GM04504 (cell line): ENCODE measurements at regions not wholly inside any gene's neighbourhood (a gene's known extent, or its start where the extent isn't known, plus 50 kb on each side); places are given as distances from the start of the nearest gene placed in this dataset.

Experiments
- DNase-seq: peaks from one replicate; pipeline ENCODE4 v3.0.0-alpha.2; 2012; ENCODE audit warnings: low read depth

GRCh38 chr9:3049636-3050035 lies 205.7 kb upstream of the PUM3 start:
- no peak for DNase-seq

GRCh38 chr9:3047912-3048311 lies 204.0 kb upstream of the PUM3 start:
- no peak for DNase-seq

DNA sequence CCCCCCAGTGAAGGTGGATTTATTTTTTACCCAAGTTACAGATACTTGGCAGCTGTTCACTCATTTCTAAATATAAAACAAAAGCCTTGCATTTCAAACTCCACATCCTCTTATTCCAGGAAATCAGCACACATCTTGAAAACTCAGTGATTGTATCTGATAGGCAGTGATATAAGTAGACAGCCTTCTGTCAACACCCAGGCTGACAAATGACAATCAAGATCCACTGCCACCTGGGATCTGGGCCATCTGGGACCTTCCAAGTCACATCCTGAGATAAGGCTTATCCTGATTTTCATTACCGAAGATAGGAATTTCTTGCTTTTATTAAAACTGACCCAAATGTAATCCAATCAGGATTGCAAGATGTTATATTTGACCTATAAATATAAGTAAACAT lies 201.3 kb upstream of the PUM3 start:
- no peak for DNase-seq

GRCh38 chr9:3043369-3043768 lies 199.5 kb upstream of the PUM3 start:
- DNase-seq: no peak

DNA sequence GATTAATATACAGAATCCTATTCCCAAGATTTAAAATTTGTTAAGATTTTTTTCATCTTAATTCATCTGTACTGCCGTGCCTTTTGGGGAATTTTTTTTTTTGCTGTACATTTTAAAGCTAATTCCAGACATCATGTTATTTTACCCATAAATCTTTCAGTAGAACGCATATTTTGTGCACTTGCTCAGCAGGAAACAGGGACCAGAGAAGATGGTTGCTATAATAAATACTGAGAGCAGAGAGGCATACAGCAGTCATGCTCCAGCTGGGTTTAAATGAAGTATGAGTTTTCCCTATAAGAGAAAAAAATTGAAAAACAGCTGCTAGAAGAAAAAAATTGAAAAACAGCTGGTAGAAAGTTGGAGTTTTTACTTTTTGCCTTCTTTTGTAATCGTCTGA lies 196.9 kb upstream of the PUM3 start:
- no peak for DNase-seq

DNA sequence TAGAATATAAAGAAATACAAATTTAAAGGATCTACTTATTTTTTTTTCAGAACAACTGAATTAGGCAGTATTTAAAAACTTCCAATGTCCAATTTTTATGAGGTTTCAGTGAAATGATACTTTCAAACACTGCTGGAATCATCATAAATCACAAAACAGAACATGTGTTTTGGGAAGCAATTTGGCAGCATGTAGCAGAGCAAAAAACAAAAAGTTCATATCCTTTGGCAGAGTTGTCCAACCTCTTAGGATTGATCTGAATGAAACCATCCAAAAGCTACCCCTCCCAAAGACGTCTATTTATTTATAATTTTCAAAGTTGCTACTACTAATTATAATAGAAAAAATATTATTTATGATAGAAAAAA lies 192.4 kb upstream of the PUM3 start:
- no peak for DNase-seq

DNA sequence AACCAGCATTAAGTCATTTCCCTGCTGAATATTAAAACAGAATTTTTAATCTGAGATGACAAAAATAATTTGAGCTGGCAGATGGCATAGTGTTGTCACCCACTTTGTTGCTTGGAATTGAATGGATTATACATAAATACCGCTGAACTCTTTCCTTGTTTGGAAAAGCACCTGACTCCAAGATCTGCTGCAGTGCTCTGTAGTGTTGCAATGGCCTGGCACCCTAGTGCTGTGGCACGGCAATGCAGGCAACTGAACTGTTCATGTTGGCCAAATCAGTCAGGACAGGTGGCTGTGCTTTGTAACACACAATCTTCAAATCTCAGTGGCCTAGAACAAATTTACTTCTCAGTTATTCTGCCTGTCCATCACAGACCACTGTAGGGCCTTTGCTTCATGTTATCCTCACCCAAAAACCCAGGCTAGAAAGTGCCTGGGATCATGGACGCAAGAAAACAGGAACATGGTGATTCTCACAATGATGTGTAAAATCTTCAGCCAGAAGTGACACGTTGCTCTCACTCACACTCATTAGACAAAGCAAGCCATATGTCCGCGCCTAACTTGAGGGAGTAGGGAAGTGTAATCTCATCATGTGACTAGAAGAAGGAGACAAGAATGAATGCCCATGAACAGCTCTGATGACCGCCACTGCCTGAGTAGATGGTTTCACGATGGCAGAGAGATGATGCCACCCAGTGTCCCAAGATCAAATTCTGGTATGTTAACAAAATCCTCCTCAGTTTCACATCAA lies 191.9 kb upstream of the PUM3 start:
- DNase-seq: no peak

- no peak for DNase-seq
These were observed 189.0 kb upstream of the PUM3 start for GRCh38 chr9:3032898-3033297.

DNA sequence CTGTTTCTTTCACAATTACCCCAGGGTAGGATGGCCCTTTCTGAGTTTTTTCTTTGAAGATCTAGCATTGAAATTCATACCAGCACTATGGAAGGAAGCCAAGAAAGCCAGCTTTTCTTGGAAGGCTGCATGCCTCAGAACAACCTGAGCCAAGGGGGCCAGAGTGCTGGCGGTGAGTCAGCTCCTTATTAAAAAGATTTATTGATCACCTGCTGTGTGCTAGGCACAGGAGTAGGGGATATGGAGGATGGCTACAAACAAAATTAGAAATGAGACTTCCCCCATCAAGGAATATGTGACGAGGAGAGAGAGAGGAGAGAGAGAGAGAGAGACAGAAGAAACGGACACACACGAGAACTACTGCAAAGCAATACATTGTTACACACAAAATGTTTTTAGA lies 184.6 kb upstream of the PUM3 start:
- no peak for DNase-seq

- no peak for DNase-seq
These were observed 183.3 kb upstream of the PUM3 start for GRCh38 chr9:3027210-3027609.

DNA sequence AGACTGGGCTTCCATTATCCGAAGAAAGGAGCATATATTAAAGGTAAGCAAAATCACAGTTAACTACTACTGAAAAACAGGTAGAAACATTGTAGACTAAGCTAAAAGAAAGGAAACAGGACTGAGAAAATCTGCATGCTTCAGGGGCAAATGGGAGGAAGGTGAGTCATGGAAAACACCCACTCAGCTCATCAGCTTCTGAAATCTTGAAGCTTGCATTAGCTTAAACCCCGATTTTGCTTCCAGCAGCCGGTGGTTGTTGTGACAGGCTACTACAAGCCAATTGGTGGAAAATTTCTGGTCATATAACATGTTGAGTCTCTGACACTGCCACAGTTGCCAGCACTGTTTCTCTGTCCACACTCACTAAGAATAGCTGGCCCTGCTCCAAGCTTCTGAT lies 179.6 kb upstream of the PUM3 start:
- no peak for DNase-seq

DNA sequence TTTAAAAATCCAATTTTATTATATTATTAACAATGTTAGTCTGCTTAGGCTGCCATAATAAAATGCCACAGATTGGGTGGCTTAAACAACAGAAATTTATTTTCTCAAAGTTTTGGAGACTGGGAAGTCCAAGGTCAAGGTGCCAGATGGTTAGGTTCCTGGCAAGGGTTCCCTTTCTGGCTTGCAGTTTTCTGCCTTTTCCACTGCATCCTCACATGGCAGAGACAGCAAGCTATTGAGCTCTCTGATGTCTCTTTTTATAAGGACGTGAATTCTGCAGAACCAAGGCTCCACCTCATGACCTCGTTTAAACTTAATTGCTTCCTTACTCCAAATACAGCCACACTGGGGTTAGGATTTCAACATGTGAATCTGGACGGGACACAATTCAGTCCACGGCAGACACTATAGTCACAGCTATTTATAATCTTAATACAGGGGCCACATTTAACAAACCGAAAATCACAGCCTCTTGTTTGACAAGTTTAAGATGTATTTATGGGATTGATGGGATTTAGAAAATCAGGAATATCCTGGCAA lies 174.9 kb upstream of the PUM3 start:
- no peak for DNase-seq

- no peak for DNase-seq
These were observed 174.2 kb upstream of the PUM3 start for GRCh38 chr9:3018071-3018470.

DNA sequence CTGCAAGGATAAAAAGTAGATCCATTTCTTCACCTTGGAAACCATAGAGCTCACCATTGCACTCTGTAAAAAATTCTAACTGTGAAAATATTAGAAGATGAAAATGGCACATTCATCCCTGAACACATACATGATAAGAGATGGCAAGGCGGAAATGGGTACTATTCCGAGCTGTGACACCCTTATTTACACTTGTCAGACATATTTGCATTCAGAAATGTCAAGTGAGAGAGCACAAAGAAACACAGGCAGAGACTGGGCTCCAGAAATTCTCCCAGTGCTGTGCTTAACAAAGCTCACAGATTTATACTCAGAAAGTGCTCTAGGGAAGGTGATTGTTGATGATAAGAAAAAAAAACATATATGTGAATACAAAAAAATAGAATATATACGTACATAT lies 170.3 kb upstream of the PUM3 start:
- DNase-seq: no peak

DNA sequence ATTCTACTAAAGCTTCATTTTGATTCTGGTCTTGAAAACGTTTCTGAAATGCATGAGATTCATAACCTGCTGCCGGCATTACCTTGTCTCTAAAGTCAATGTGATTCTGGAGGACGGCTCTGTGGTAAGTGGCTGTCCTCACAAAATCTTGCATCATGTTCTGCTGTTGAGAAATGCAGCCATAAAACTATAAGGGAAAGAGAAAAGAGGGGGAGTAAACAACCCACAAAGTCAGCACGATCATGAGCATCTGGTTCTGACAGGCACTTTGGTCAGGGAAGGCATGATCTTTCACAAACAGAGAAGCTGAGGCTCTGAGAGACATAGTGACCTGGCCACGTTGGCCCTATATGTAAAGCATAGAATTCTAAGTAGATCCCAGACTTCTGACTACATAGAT lies 168.9 kb upstream of the PUM3 start:
- no peak for DNase-seq

GRCh38 chr9:3012245-3012644 lies 168.3 kb upstream of the PUM3 start:
- no peak for DNase-seq

DNA sequence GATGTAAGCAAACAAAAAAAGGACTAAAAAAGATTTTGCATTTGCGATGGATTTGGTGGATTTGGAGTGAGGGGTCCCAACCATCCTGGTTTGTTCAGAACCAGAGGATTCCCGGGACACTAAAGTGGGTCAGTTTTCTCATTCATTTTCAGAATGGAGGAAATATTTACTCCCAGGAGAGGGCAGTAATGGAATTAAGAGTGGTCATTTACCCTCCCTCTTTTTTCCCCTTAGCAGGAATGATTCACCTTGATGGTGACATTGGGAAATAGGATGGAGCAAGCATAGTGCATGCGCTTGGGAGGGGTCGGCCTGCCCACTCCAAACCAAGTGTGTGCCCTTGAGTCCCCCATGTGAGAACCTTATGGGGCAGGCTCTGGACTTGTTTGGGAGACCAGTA lies 164.2 kb upstream of the PUM3 start:
- no peak for DNase-seq

- DNase-seq: no peak
These were observed 163.4 kb upstream of the PUM3 start for GRCh38 chr9:3007326-3007725.

GRCh38 chr9:3006851-3007250 lies 163.0 kb upstream of the PUM3 start:
- no peak for DNase-seq

DNA sequence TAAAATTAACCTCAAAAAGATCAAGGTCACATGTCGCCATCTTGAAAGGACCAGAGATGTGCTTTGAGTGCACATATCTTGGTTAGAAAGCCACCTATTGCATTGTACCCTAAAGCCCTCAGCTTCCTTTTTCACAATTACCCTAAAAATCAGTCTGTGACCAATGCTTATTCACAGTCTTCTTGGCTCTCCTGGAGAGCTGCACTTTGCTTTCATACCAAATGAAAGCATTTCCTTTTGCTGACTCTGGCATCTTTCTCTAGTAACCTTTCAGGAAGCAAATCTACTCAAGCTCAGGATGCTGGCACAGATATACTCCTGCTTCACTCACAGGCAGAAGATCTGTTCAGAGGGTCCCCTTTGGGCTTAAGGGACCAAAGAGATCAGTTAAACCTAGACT lies 160.7 kb upstream of the PUM3 start:
- no peak for DNase-seq

DNA sequence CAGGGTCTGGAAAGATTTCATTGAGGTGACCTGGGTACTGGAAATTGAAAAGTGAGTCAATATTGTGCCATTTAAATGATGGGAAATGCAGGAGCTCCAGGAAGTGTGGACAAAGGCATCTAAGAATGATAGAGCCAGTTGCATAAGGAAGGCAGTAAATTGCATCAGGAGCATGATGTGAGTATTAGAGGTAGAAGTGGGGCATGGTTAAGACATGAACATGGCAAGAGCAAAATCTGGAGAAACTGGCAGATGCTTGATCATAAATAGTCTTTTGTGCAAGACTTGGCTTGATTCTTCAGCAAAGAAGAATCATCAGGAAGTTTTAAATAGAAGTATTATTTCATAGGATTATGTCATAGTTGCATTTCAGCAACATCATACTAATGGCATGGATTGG lies 157.4 kb upstream of the PUM3 start:
- DNase-seq: no peak

DNA sequence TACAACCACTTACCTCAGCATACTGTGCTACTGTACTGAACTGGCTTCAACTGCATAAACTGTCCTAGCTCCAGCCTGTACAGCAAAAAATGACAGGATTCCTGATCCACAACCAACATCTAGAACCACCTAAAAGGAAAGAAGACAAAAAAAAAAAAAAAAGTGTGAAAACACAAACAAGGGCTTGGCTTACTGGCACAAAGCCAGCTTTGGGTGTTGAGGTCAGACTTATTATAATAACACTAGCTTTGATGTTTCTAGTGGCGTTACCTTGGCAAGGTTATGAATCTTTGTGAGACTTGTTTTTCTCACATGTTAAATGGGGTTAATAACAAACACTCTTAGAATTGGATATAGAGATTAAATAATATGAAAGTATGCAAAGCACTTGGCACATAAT lies 148.5 kb upstream of the PUM3 start:
- no peak for DNase-seq

- no peak for DNase-seq
These were observed 147.4 kb upstream of the PUM3 start for GRCh38 chr9:2991292-2991691.

- no peak for DNase-seq
These were observed 143.8 kb upstream of the PUM3 start for GRCh38 chr9:2987679-2988078.
